H1 (cell line): ENCODE measurements at regions not wholly inside any gene's neighbourhood (a gene's known extent, or its start where the extent isn't known, plus 50 kb on each side); places are given as distances from the start of the nearest gene placed in this dataset.
A peak's percentile ranks its signal among the peaks of the same experiment; 100 is the strongest.

ENCODE experiments used
- CTCF ChIA-PET: fragments of 300-600 bp; sonication (Branson Sonifier 250); formaldehyde crosslinking; loops from one replicate; lab custom pipeline; 2021; ENCODE audit not compliant: partially characterized antibody; lab: Charles Lee
- POLR2A ChIA-PET: fragments of 300-600 bp; sonication (Branson Sonifier 250); formaldehyde crosslinking; loops from one replicate; lab custom pipeline; 2021; ENCODE audit warnings: inconsistent platforms; ENCODE audit not compliant: partially characterized antibody; lab: Charles Lee
- DNase-seq, 2 experiments: peaks; one replicate each; pipeline versions ENCODE4 v3.0.0 to v3.0.0-alpha.2; 2010 to 2022; ENCODE audit warnings: low spot score in 2 of 2, low read depth in 1 of 2, mixed read lengths in 1 of 2
- FAIRE-seq: peaks from 2 replicates; lab custom pipeline; 2011; peaks lifted over from hg19 to GRCh38; lab: Jason Lieb, UNC
- H2AFZ ChIP-seq: 2 replicates; pipeline ENCODE4 v1.8.1; 2012; ENCODE audit warnings: low read length, inconsistent platforms
- H2AK5ac ChIP-seq: 2 replicates; pipeline ENCODE4 v1.6.1; 2013; ENCODE audit warnings: low read depth, low read length
- H2BK120ac ChIP-seq: replicated peaks from 2 replicates; pipeline ENCODE3; 2013; ENCODE audit warnings: low read depth, low read length, inconsistent platforms
- H2BK12ac ChIP-seq: 2 replicates; pipeline ENCODE4 v1.6.1; 2013; ENCODE audit warnings: low read depth, low read length
- H2BK15ac ChIP-seq: 2 replicates; pipeline ENCODE4 v1.6.1; 2013; ENCODE audit warnings: low read length
- H2BK20ac ChIP-seq: 2 replicates; pipeline ENCODE4 v1.6.1; 2013; ENCODE audit warnings: low read length
- H2BK5ac ChIP-seq: 2 replicates; pipeline ENCODE4 v1.6.1; 2013; ENCODE audit warnings: low read depth, low read length
- H3K14ac ChIP-seq: 2 replicates; pipeline ENCODE4 v1.6.1; 2013; ENCODE audit warnings: inconsistent platforms; ENCODE audit not compliant: insufficient read length
- H3K18ac ChIP-seq: 2 replicates; pipeline ENCODE4 v1.6.1; 2013; ENCODE audit warnings: low read length; ENCODE audit errors: extremely low read depth
- H3K23ac ChIP-seq: 2 replicates; pipeline ENCODE4 v1.6.1; 2013; ENCODE audit warnings: inconsistent platforms; ENCODE audit not compliant: insufficient read length
- H3K23me2 ChIP-seq: 2 replicates; pipeline ENCODE4 v1.6.1; 2013; ENCODE audit warnings: low read depth, low read length
- H3K27ac ChIP-seq: 2 replicates; pipeline ENCODE4 v1.6.1; 2011; ENCODE audit warnings: low read depth, low read length, inconsistent platforms
- H3K27me3 ChIP-seq, 4 experiments: replicated peaks in 1 of 4; 1 replicate in 1 of 4; 2 replicates in 3 of 4; pipeline versions ENCODE4 v1.6.1 to v1.8.1; 2011 to 2013; ENCODE audit warnings: low read length in 3 of 4, mild to moderate bottlenecking in 3 of 4, inconsistent platforms in 2 of 4, mixed read lengths in 2 of 4, moderate library complexity in 1 of 4; ENCODE audit not compliant: control insufficient read depth in 3 of 4, insufficient read depth in 3 of 4; ENCODE audit errors: extremely low read depth in 1 of 4
- H3K36me3 ChIP-seq, 4 experiments: 2 replicates each; pipeline versions ENCODE4 v1.6.1 to v1.8.1; 2011 to 2013; ENCODE audit warnings: mild to moderate bottlenecking in 4 of 4, low read length in 3 of 4, moderate library complexity in 2 of 4, control low read depth in 1 of 4, inconsistent platforms in 1 of 4; ENCODE audit not compliant: insufficient read depth in 4 of 4, control insufficient read depth in 2 of 4
- H3K4ac ChIP-seq: replicated peaks from 2 replicates; pipeline ENCODE3; 2013; ENCODE audit warnings: low read length, low read depth, mixed read lengths, inconsistent platforms; ENCODE audit not compliant: insufficient read length
- H3K4me1 ChIP-seq, 4 experiments: replicated peaks in 1 of 4; 1 replicate in 1 of 4; 2 replicates in 3 of 4; pipeline versions ENCODE4 v1.6.1 to v1.8.1; 2011 to 2013; ENCODE audit warnings: low read length in 3 of 4, inconsistent platforms in 2 of 4, mixed read lengths in 1 of 4; ENCODE audit not compliant: insufficient read depth in 4 of 4, control insufficient read depth in 3 of 4
- H3K4me2 ChIP-seq, 2 experiments: 2 replicates each; pipeline versions ENCODE4 v1.6.1 to v1.8.1; 2011 to 2013; ENCODE audit warnings: low read depth in 2 of 2, low read length in 2 of 2, control low read depth in 1 of 2, inconsistent platforms in 1 of 2, mild to moderate bottlenecking in 1 of 2; ENCODE audit not compliant: insufficient read depth in 1 of 2
- H3K4me3 ChIP-seq, 4 experiments: fragments of 200-600, 300-600 bp in 1 of 4; sonication (generic), shearing (Covaris generic), sonication (Bioruptor Twin) in 1 of 4; 2 replicates each; pipeline versions ENCODE4 v1.5.1 to v1.8.1; 2011 to 2016; ENCODE audit warnings: low read length in 4 of 4, low read depth in 3 of 4, control low read depth in 2 of 4, inconsistent platforms in 2 of 4, mild to moderate bottlenecking in 2 of 4, mixed read lengths in 1 of 4, moderate library complexity in 1 of 4; ENCODE audit not compliant: insufficient read depth in 2 of 4; ENCODE audit errors: extremely low read depth in 1 of 4
- H3K56ac ChIP-seq: replicated peaks from 2 replicates; pipeline ENCODE3; 2013; ENCODE audit warnings: low read depth, mild to moderate bottlenecking, mixed read lengths, low read length, inconsistent platforms; ENCODE audit not compliant: insufficient read length
- H3K79me1 ChIP-seq: 2 replicates; pipeline ENCODE4 v1.6.1; 2013; ENCODE audit warnings: low read depth, low read length, control low read depth
- H3K79me2 ChIP-seq, 2 experiments: 2 replicates each; pipeline versions ENCODE4 v1.6.1 to v1.8.1; 2012 to 2013; ENCODE audit warnings: low read length in 2 of 2, mild to moderate bottlenecking in 2 of 2, inconsistent platforms in 1 of 2; ENCODE audit not compliant: insufficient read depth in 2 of 2, control insufficient read depth in 1 of 2
- H3K9ac ChIP-seq, 4 experiments: replicated peaks in 1 of 4; 1 replicate in 1 of 4; 2 replicates in 3 of 4; pipeline versions ENCODE4 v1.6.1 to v1.8.1; 2011 to 2013; ENCODE audit warnings: low read depth in 3 of 4, low read length in 3 of 4, control low read depth in 2 of 4, mild to moderate bottlenecking in 2 of 4, moderate library complexity in 2 of 4, inconsistent platforms in 1 of 4; ENCODE audit errors: extremely low read depth in 1 of 4
- H3K9me3 ChIP-seq, 2 experiments: 2 replicates each; pipeline versions ENCODE4 v1.6.1 to v1.8.1; 2012 to 2013; ENCODE audit warnings: mild to moderate bottlenecking in 2 of 2, moderate library complexity in 2 of 2, control low read depth in 1 of 2, inconsistent platforms in 1 of 2, low read depth in 1 of 2, low read length in 1 of 2, mixed read lengths in 1 of 2; ENCODE audit not compliant: insufficient read depth in 2 of 2
- H4K20me1 ChIP-seq, 2 experiments: replicated peaks in 1 of 2; 2 replicates each; pipeline versions ENCODE3 to v1.8.1; 2011 to 2013; ENCODE audit warnings: inconsistent platforms in 2 of 2, low read length in 2 of 2, mild to moderate bottlenecking in 1 of 2; ENCODE audit not compliant: insufficient read depth in 2 of 2, control insufficient read depth in 1 of 2
- H4K5ac ChIP-seq: 2 replicates; pipeline ENCODE4 v1.6.1; 2013; ENCODE audit warnings: low read length, low read depth, mixed read lengths, inconsistent platforms; ENCODE audit not compliant: insufficient read length
- H4K8ac ChIP-seq: 2 replicates; pipeline ENCODE4 v1.8.0; 2013; ENCODE audit warnings: mild to moderate bottlenecking, moderate library complexity, low read length, inconsistent platforms; ENCODE audit not compliant: insufficient read depth; ENCODE audit errors: extremely low read depth
- H4K91ac ChIP-seq: replicated peaks from 2 replicates; pipeline ENCODE3; 2013; ENCODE audit warnings: low read length, mixed read lengths, inconsistent platforms; ENCODE audit not compliant: insufficient read length
- EP300 ChIP-seq, 2 experiments: IDR thresholded peaks; 1 replicate in 1 of 2; 2 replicates in 1 of 2; pipeline ENCODE4 v1.6.1; 2011 to 2012; ENCODE audit warnings: low read depth in 2 of 2, low read length in 2 of 2, mild to moderate bottlenecking in 2 of 2, borderline replicate concordance in 1 of 2, inconsistent platforms in 1 of 2, moderate library complexity in 1 of 2
- MAX ChIP-seq: IDR thresholded peaks from 2 replicates; pipeline ENCODE4 v1.6.1; 2012; ENCODE audit warnings: inconsistent platforms
- RXRA ChIP-seq: IDR thresholded peaks from 2 replicates; pipeline ENCODE4 v1.6.1; 2011; ENCODE audit warnings: low read depth, mild to moderate bottlenecking, low read length, moderate library complexity; ENCODE audit not compliant: insufficient read depth
- SIN3A ChIP-seq, 2 experiments: IDR thresholded peaks in 1 of 2; conservative IDR thresholded peaks in 1 of 2; 2 replicates each; pipeline ENCODE4 v1.6.1; 2011 to 2012; ENCODE audit warnings: low read length in 2 of 2, improper control_type of control experiment in 1 of 2, low read depth in 1 of 2, mild to moderate bottlenecking in 1 of 2
- TEAD4 ChIP-seq: IDR thresholded peaks from 2 replicates; pipeline ENCODE4 v1.6.1; 2012; ENCODE audit warnings: low read depth, low read length, inconsistent platforms, mixed read lengths
- WGBS, 2 experiments: shearing (Covaris generic) in 1 of 2; methylation state at CpG; one replicate each; pipeline versions ENCODE4 v1.1.6 to v1.1.7; 2013 to 2015; ENCODE audit warnings: low lambda C conversion rate in 2 of 2, mixed read lengths in 2 of 2, inconsistent platforms in 1 of 2, low coverage in 1 of 2, missing lambda C conversion rate in 1 of 2; ENCODE audit not compliant: insufficient replicate concordance in 2 of 2, insufficient coverage in 1 of 2, insufficient read length in 1 of 2; ENCODE audit errors: extremely low coverage in 1 of 2, missing lambda C conversion rate in 1 of 2; 5-methylcytosine and 5-hydroxymethylcytosine counted together
- TF ChIP-seq, protein P1 (sequence below), 3 experiments: IDR thresholded peaks; 1 replicate in 2 of 3; 2 replicates in 1 of 3; pipeline versions ENCODE4 v1.5.1 to v1.6.1; 2011; ENCODE audit warnings: low read length in 3 of 3, mild to moderate bottlenecking in 3 of 3, inconsistent platforms in 2 of 3, low read depth in 1 of 3, moderate library complexity in 1 of 3; ENCODE audit not compliant: insufficient read depth in 1 of 3; ENCODE audit errors: control extremely low read depth in 1 of 3

GRCh38 chr15:26103002-26103404 lies 239.9 kb upstream of the ATP10A start:
- Histone ChIP-seq H3K56ac (no peak overlapping the region), H3K79me1 (no peaks in the 10 kb centered on the region), H3K4me2 (peak overlapping the region in 1 of 2 experiments; percentile 17; a peak in 1 of 4 replicates), H3K27me3 (no peaks in the 10 kb centered on the region), H3K4me3 (no peak overlapping the region), H2BK20ac (peak overlapping the region; percentile 29; the same call in 1 of the 2 replicates), H3K18ac (peak overlapping the region; percentile 88; the same call in 1 of the 2 replicates), H3K36me3 (no peaks in the 10 kb centered on the region), H2BK12ac (no peak overlapping the region; the same call in 1 of the 2 replicates), H2BK120ac (no peak overlapping the region), H4K20me1 (no peaks in the 10 kb centered on the region), H3K79me2 (no peaks in the 10 kb centered on the region), H2AK5ac (no peak overlapping the region), H4K91ac (no peak overlapping the region), H3K9ac (no peak overlapping the region), H3K14ac (no peak overlapping the region), H3K27ac (no peak overlapping the region), H4K8ac (no peak overlapping the region), H3K4ac (no peak overlapping the region), H2BK15ac (no peak overlapping the region), H3K23me2 (no peaks in the 10 kb centered on the region), H3K4me1 (peaks cover 4 to 12% (median 10%) of the 10 kb centered on the region in 4 experiments), H4K5ac (no peak overlapping the region), H3K9me3 (peaks cover 5 to 9% of the 10 kb centered on the region in 2 experiments; a peak in 3 of 4 replicates), H2BK5ac (peak overlapping the region; percentile 11; the same call in 1 of the 2 replicates), H2AFZ (no peak overlapping the region), H3K23ac (no peak overlapping the region)
- peak in 1 of 2 experiments; percentile 42 for DNase-seq
- ChIA-PET POLR2A (no interaction called here), CTCF (interaction anchor here (0.6 to 1.9 kb wide), 6 partner anchors 9 to 135 kb away, joined by 3 to 6 read pairs (median 3); no protein-coding TSS in a partner anchor)
- FAIRE-seq = no peak
- TF ChIP-seq EP300 (IDR thresholded peaks at IDR 0.05; ENCODE audit: borderline replicate concordance in 1 of 2, low read depth in 2 of 2, low read length in 2 of 2) (no peak), SIN3A (conservative IDR thresholded peaks at IDR 0.05 in 1 of 2, IDR thresholded peaks at IDR 0.05 in 1 of 2; ENCODE audit: low read depth in 1 of 2, low read length in 2 of 2) (no peak), MAX (0 out of 2 replicates have a peak, but pooled peaks have one; percentile 2), RXRA (no peak), TEAD4 (no peak)
- TF ChIP-seq, protein P1, sequence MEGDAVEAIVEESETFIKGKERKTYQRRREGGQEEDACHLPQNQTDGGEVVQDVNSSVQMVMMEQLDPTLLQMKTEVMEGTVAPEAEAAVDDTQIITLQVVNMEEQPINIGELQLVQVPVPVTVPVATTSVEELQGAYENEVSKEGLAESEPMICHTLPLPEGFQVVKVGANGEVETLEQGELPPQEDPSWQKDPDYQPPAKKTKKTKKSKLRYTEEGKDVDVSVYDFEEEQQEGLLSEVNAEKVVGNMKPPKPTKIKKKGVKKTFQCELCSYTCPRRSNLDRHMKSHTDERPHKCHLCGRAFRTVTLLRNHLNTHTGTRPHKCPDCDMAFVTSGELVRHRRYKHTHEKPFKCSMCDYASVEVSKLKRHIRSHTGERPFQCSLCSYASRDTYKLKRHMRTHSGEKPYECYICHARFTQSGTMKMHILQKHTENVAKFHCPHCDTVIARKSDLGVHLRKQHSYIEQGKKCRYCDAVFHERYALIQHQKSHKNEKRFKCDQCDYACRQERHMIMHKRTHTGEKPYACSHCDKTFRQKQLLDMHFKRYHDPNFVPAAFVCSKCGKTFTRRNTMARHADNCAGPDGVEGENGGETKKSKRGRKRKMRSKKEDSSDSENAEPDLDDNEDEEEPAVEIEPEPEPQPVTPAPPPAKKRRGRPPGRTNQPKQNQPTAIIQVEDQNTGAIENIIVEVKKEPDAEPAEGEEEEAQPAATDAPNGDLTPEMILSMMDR (IDR thresholded peaks at IDR 0.05; ENCODE audit: control extremely low read depth in 1 of 3, insufficient read depth in 1 of 3, low read depth in 1 of 3, low read length in 3 of 3) = no peak
- 82% methylated on average over 7 of the region's 7 CpGs; no CpG with 5 or more reads in 1 of the 2 experiments for WGBS, 2 experiments
